Activated CD4-positive, alpha-beta T cell treated with anti-CD3 and anti-CD28 coated beads, Interleukin-2, amount 50 U/mL, for 48 hours (primary cell): ENCODE measurements at regions not wholly inside any gene's neighbourhood (a gene's known extent, or its start where the extent isn't known, plus 50 kb on each side); places are given as distances from the start of the nearest gene placed in this dataset.

ENCODE experiments used
- DNase-seq, 2 experiments: peaks; one replicate each; pipeline ENCODE4 v3.0.0-alpha.2; 2020

DNA sequence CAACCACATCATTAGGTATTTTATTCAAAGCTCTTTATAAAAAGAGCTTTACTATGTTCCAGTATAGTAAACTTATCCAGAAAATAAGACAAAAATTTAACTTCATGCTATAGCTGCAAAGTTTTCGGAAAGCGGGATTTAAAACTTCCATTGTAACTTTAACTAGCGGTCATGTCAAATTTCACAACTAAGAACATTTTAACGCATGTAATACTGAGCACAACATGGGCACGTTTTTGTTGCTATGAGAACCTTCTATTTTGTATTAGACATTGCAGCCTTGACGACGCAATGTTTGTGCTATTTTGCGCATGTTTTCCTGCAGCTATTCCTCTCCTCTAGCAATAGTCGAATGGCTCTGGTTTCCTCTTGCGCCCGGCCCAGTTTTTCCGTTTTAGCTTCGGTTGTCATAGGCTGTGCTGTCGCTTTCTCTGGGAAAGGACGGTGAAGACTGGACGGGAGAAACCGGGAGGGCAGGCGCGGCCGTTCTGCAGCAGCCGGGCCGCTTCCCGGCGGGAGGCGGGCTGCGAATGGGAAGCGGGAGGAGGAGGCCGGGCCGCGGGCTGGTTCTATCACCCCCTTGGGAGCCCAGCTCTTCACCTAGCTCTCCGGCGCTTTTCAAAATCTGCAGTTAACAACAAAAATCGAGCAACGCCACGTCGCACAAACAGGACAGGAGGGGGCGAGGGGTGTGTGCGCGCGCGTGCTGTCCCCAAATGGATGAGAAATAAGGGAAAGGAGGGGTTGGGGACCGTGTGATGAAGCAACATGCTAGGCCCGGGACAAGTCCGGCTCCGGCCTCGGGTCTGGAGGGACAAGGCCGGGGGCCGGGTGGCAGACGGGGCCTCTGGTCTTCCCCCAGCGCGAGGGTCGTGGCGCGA, 105.3 kb upstream of the HNRNPU start:
- peak; percentile 51 to 65 for DNase-seq

GRCh38 chr1:244968881-244969280, 104.5 kb upstream of the HNRNPU start:
- no peak for DNase-seq

GRCh38 chr1:244968471-244968871, 104.1 kb upstream of the HNRNPU start:
- no peak for DNase-seq

DNA sequence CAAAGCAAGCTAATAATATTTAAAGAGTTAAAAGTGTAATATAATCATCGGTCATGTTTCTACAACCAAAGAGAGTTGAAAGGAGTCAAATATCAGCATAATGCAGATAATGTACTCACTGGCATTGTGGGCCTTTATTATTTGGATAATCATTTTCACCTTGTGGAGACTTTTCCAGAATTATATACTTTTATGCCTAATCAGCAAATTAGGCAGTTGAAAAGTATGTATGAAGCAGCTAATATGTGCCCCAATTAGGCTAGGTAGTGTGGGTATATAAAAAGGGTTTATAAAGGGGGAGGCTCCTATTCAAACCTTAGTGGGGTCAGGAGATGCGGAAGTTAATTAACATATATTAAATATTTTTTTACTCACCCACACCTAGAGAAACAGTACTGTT, 102.8 kb upstream of the HNRNPU start:
- DNase-seq, result no peak

DNA sequence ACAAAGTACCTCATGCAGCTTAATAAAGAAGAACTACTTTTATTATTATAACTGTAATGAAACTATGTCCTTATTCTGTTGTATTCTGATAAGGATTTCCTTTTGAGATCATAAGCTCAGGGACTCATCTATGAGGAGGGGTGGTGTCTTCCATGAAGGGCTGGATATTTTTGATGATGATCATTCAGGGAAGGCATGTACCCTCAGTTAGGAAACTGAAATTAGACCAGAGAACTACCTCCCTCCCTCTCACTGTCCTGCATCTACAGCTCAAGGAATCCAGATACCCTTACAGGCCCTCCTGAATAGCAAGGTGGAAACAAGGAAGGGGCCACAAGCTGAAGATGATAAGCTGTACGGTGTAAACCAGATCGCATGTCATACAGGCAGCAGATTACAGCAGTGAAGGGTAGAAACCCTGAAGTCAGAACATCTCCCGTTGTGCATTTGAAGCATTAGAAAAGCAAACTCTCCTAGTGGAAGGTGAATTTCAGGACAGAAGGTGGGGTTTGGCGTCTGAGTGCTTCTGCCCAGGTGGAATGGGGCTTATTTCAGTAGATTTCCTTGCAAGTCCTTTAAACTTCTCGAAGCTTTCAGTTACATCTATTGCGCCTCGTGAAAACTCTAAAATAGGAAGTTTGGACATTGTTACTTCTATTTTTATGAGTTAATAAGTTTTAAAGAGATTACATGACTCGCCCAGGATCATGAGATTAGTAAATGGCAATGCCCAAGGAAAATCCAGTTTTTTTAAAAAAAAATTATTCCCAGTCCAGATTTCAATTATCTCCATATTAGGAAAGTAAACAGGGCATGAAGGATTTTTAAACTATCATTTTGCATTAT, 101.1 kb upstream of the HNRNPU start:
- no peak for DNase-seq

DNA sequence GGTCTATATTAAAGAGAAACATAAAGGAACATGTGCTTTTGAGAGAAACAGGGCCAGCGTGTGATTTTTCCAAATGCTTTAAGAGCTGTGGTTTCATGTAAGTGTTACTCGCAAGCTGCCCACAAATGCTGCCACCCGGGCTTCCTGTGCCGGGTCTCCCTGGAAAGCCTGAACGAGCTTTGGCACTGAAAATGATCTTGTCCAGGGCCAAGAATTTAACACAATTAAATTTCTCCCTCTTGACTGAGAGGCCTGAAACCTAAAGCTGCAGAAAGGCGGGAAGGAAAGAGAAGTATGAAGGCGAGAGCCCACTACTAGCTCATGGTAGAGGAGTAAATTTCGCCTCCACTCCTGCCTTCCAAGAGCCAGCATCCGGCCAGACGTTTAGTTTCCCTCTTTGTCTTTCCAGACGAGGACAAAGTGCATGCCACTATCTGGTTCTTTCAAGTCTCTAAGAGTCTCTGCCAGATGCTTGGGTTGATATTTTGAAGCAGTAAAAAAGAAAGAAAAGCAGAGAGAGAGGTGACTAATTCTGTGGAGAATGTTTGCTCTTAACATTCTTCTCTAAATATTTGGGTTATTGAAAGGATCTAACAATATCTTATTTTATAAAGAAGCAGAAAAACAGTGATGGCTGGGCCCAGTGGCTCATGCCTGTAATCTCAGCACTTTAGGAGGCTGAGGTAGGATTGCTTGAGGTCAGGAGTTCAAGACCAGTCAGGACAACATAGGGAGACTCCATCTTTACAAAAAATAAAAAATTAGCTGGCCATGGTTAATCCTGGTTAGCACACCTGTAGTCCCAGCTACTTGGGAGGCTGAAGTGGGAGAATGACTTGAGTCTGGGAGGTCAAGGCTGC, 100.0 kb upstream of the HNRNPU start:
- peak; percentile 13 to 14 for DNase-seq

DNA sequence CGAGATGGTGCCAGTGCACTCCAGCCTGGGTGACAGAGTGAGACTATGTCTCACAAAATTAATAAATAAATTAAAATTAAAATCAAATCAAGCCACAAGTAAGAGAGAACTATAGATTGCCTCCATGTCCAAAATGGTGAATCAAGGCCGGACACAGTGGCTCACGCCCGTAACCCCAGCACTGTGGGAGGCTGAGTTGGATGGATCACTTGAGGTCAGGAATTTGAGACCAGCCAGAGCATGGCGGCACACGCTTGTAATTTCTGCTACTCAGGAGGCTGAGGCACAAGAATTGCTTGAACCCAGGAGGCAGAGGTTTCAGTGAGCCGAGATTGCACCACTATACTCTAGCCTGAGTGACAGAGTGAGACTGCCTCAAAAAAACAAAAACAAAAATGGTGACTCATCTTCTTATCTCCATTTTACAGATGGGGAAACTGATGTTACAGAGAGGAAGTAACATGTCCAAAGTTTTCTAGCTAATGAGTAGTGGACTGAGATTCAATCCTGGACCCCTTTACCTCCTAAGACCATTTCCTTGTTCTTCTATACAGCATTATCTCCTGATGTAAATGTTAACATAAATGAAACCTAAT, 99.0 kb upstream of the HNRNPU start:
- DNase-seq, result no peak

GRCh38 chr1:244962130-244962529, 97.8 kb upstream of the HNRNPU start:
- no peak for DNase-seq

- no peak for DNase-seq
These were observed 96.6 kb upstream of the HNRNPU start for GRCh38 chr1:244960904-244961303.

DNA sequence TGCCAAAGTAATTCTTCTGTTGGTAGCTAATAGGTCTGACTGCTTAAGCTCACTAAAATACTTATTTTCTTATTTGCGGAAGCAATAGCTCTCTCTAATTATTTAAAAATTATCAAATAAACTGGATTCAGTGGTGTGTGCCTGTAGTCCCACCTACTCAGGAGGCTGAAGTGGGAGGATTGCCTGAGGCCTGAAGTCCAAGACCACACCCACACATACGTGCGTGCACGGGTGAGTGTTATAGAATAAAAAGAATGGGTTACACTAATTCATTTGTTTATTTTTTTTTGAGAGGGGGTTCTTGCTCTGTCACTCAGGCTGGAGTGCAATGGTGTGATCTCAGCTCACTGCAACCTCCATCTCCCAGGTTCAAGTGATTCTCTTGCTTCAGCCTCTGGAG, 94.2 kb upstream of the HNRNPU start:
- DNase-seq, result no peak

DNA sequence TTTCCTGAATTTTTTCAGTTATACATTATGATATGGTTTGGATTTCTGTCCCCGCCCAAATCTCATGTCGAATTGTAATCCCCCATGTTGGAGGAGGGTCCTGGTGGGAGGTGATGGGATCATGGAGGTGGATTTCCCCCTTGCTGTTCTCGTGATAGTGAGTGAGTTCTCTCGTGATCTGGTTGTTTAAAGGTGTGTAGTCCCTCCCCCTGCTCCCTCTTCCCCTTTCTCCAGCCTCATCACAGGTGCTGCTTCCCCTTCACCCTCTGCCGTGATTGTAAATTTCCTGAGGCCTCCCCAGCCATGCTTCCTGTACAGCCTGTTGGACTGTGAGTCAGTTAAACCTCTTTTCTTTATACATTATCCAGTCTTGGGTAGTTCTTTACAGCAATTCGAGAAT, 93.2 kb upstream of the HNRNPU start:
- DNase-seq, result no peak

DNA sequence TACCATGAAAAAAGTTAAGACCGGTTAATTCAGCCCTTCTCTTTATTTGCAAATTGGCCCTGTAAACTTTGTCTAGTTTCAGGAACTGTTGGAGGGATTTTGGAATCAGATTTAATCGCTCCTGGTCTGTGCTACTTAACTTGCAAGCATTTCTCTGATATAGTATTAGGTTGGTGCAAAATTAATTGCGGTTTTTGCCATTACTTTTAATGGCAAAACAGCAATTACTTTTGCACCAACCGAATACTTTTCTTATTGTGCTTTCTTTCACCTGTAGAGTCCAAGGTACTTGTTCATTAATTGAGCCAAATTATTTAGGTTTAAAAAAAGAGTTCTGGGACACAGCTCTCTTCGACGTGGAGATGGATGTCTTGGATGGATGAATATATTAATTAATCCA, 92.8 kb upstream of the HNRNPU start:
- DNase-seq, result no peak

GRCh38 chr1:244955661-244956060, 91.3 kb upstream of the HNRNPU start:
- no peak for DNase-seq

GRCh38 chr1:244954359-244954758, 90.0 kb upstream of the HNRNPU start:
- no peak for DNase-seq

GRCh38 chr1:244953901-244954300, 89.6 kb upstream of the HNRNPU start:
- no peak for DNase-seq

DNA sequence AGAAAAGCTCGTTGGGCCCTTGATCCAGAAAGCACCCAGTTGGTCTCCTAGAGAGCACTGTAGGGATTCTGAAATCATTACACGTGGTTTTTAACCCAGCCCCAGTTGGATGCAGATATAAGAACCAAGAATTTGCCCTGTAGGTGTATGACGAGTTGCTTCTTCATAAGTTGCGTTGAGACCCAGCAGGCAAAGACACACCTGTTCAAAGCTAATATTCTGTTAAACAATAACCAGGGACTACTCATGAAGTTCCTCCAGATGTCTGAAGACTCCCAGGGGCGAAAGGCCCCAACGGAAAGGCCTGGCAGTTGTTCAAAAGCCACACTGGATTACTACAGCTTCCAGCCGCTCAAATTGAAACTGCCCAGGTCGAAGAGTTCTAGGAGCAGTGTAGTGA, 88.6 kb upstream of the HNRNPU start:
- DNase-seq, result no peak

DNA sequence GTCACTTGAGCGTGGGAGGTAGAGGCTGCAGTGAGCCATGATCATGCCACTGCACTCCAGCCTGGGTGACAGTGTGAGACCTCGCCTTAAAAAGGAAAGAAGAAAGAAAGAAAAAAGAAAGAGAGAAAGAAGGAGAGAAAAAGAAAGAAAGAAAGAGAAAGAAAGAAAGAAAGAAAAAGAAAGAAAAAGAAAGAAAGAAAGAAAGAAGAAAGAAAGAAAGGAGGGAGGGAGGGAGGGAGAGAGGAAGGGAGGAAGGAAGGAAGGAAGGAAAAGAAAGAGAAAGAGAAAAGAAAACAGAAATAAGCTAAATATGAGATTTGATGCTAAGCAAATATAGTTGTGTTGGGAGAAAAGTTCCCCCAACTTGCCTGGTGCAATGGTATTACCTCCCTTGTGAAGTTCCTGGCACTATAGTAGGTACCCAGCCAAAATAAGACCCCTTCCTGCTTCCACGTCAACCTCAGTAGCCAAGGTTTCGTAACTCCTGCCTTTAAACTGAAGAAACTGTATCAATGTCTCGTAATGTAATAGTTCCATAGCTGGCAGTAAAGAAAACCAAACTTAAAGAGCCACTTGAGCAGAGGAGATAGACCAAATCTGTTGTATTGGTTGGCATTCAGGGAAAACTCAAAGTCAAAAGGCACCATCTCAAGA, 88.1 kb upstream of the HNRNPU start:
- DNase-seq, result no peak

DNA sequence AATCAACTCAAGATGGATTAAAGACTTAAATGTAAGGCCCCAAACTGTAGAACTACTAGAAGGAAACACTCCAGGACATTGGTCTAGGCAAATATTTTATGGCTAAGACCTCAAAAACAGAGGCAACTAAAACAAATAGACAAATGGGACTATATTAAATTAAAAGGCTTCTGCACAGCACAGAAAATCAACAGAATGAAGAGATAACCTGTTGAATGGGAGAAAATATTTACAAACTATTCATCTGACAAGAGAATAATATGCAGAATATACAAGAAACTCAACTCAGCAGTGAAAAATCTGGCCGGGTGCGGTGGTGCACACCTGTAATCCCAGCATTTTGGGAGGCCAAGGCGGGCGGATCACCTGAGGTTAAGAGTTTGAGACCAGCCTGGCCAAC, 84.1 kb upstream of the HNRNPU start:
- no peak for DNase-seq

- DNase-seq, result no peak
These were observed 80.8 kb upstream of the HNRNPU start for GRCh38 chr1:244945109-244945671.

DNA sequence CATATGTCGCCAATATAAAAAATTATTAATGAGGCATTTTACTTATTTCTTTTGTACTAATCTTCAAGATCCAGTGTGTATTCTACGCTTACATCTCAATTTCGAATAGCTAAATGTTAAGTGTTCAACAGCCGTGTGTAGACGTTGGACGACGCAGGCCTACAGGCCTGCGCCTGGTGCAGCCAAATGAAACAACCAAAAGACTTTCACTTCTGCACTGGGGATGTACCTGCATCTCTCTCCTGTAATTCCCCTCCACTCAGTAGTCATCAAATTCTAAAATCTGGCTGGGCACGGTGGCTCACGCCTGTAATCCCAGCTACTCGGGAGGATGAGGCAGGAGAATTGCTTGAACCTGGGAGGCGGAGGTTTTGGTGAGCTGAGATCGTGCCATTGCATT, 76.8 kb upstream of the HNRNPU start:
- DNase-seq, result no peak

DNA sequence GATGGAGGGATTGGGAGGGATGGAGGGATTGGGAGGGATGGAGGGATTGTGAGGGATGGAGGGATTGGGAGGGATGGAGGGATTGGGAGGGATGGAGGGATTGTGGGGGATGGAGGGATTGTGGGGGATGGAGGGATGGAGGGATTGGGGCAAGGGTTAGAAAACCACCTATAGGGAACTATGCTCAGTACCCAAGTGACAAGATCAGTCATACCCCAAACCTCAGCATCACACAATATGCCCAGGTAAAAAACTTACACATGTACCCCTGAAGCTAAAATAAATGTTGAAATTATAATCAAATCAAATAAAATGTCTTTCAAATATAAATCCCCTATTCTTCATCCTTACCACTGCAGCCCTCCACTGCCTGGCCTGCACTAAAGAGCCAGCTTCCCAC, 72.8 kb upstream of the HNRNPU start:
- DNase-seq, result no peak
